Endothelial cell of umbilical vein (primary cell): ENCODE measurements at regions not wholly inside any gene's neighbourhood (a gene's known extent, or its start where the extent isn't known, plus 50 kb on each side); places are given as distances from the start of the nearest gene placed in this dataset.

Source experiments
- BruUV-seq: library from RNA; stranded (reverse); fragments of 400-500 nt; replicated peaks from 2 replicates; lab custom pipeline; 2021; lab: Mats Ljungman, UMichigan
- CTCF ChIA-PET: fragments of 300-600, 350-600 bp; sonication (Branson Sonifier 250); formaldehyde crosslinking; loops from one replicate; lab custom pipeline; 2021; ENCODE audit warnings: antibody characterized with exemption, inconsistent platforms; lab: Charles Lee
- POLR2A ChIA-PET: fragments of 300-600, 350-600 bp; sonication (Branson Sonifier 250); formaldehyde crosslinking; loops from one replicate; lab custom pipeline; 2021; ENCODE audit warnings: antibody characterized with exemption, inconsistent platforms; lab: Charles Lee
- DNase-seq: peaks from one replicate; pipeline ENCODE4 v3.0.0-alpha.2; 2011; ENCODE audit warnings: low read depth, low spot score
- FAIRE-seq: peaks from 2 replicates; lab custom pipeline; 2011; peaks lifted over from hg19 to GRCh38; lab: Jason Lieb, UNC
- H2AFZ ChIP-seq: 2 replicates; pipeline ENCODE4 v1.6.0; 2012; ENCODE audit warnings: low read depth, low read length, control low read depth, inconsistent platforms
- H3K27ac ChIP-seq: 2 replicates; pipeline ENCODE4 v1.5.1; 2011; ENCODE audit warnings: low read depth, mild to moderate bottlenecking, control low read depth, low read length, moderate library complexity; ENCODE audit not compliant: insufficient read depth
- H3K27me3 ChIP-seq, 2 experiments: 2 replicates each; pipeline versions ENCODE4 v1.6.0 to v1.6.1; 2011; ENCODE audit warnings: low read length in 2 of 2, mixed read lengths in 1 of 2; ENCODE audit not compliant: control insufficient read depth in 2 of 2, insufficient read depth in 2 of 2
- H3K36me3 ChIP-seq, 2 experiments: 2 replicates in 1 of 2; 3 replicates in 1 of 2; pipeline ENCODE4 v1.5.1; 2011; ENCODE audit warnings: low read length in 2 of 2, mild to moderate bottlenecking in 1 of 2, moderate library complexity in 1 of 2; ENCODE audit not compliant: control insufficient read depth in 2 of 2, insufficient read depth in 2 of 2; ENCODE audit errors: extremely low read depth in 1 of 2
- H3K4me1 ChIP-seq: 3 replicates; pipeline ENCODE4 v1.5.1; 2011; ENCODE audit warnings: mild to moderate bottlenecking, low read length; ENCODE audit not compliant: control insufficient read depth, insufficient read depth; ENCODE audit errors: extremely low read depth
- H3K4me2 ChIP-seq: 2 replicates; pipeline ENCODE4 v1.6.1; 2011; ENCODE audit warnings: low read length, control low read depth, mixed read lengths; ENCODE audit not compliant: insufficient read depth
- H3K4me3 ChIP-seq, 3 experiments: fragments of 200-600 bp in 1 of 3; sonication (generic), shearing (Covaris generic) in 1 of 3; replicated peaks in 1 of 3; 2 replicates each; pipeline ENCODE4 v1.5.1; 2011 to 2016; ENCODE audit warnings: control low read depth in 3 of 3, low read length in 3 of 3, mild to moderate bottlenecking in 2 of 3, inconsistent platforms in 1 of 3, low read depth in 1 of 3, moderate library complexity in 1 of 3; ENCODE audit not compliant: insufficient read depth in 1 of 3
- H3K79me2 ChIP-seq: 2 replicates; pipeline ENCODE4 v1.6.0; 2012; ENCODE audit warnings: low read length, inconsistent platforms; ENCODE audit not compliant: control insufficient read depth, insufficient read depth
- H3K9ac ChIP-seq: replicated peaks from 2 replicates; pipeline ENCODE3; 2011; ENCODE audit warnings: low read length, control low read depth; ENCODE audit not compliant: insufficient read depth; ENCODE audit errors: extremely low read depth
- H3K9me1 ChIP-seq: replicated peaks from 3 replicates; pipeline ENCODE4 v1.6.0; 2011; ENCODE audit warnings: mild to moderate bottlenecking, low read length; ENCODE audit not compliant: control insufficient read depth, insufficient read depth; ENCODE audit errors: extremely low read depth
- H3K9me3 ChIP-seq: replicated peaks from 2 replicates; pipeline ENCODE4 v1.5.1; 2012; ENCODE audit warnings: low read length, inconsistent platforms; ENCODE audit not compliant: control insufficient read depth, insufficient read depth
- H4K20me1 ChIP-seq: replicated peaks from 2 replicates; pipeline ENCODE3; 2011; ENCODE audit warnings: mild to moderate bottlenecking, low read length; ENCODE audit not compliant: control insufficient read depth, insufficient read depth; ENCODE audit errors: extremely low read depth
- CTCF ChIP-seq, 2 donors: IDR thresholded peaks; 1 replicate in 1 of 2; 2 replicates in 1 of 2; pipeline ENCODE4 v1.5.1; 2011; ENCODE audit warnings: low read length in 2 of 2, mild to moderate bottlenecking in 2 of 2, moderate library complexity in 2 of 2, control low read depth in 1 of 2, inconsistent platforms in 1 of 2, low read depth in 1 of 2; ENCODE audit not compliant: insufficient read depth in 1 of 2; ENCODE audit errors: extremely low read depth in 1 of 2
- EZH2 ChIP-seq: IDR thresholded peaks from 2 replicates; pipeline ENCODE4 v1.6.1; 2012; ENCODE audit warnings: borderline replicate concordance, low read depth, mild to moderate bottlenecking, moderate library complexity, low read length, inconsistent platforms; ENCODE audit not compliant: severe bottlenecking
- FOS ChIP-seq: IDR thresholded peaks from 2 replicates; pipeline ENCODE4 v1.6.1; 2011; ENCODE audit warnings: mild to moderate bottlenecking, low read length, moderate library complexity, borderline replicate concordance; ENCODE audit not compliant: insufficient read depth
- GATA2 ChIP-seq: IDR thresholded peaks from 2 replicates; pipeline ENCODE4 v1.7.0; 2011; ENCODE audit warnings: low read depth, mild to moderate bottlenecking, moderate library complexity, mixed read lengths, low read length; ENCODE audit not compliant: insufficient read length, insufficient read depth
- JUN ChIP-seq: IDR thresholded peaks from 2 replicates; pipeline ENCODE4 v1.6.1; 2011; ENCODE audit warnings: borderline replicate concordance, low read depth; ENCODE audit not compliant: insufficient read length, insufficient read depth
- MAX ChIP-seq: IDR thresholded peaks from 2 replicates; pipeline ENCODE4 v1.6.1; 2011; ENCODE audit not compliant: insufficient read depth, insufficient read length
- MYC ChIP-seq: IDR thresholded peaks from one replicate; pipeline ENCODE4 v1.6.1; 2011; ENCODE audit warnings: mild to moderate bottlenecking, low read depth, low read length
- POLR2A ChIP-seq: IDR thresholded peaks from 2 replicates; pipeline ENCODE4 v1.6.1; 2012; ENCODE audit warnings: low read depth, mild to moderate bottlenecking, control low read depth, low read length
- POLR2AphosphoS5 ChIP-seq: IDR thresholded peaks from 2 replicates; pipeline ENCODE4 v1.6.1; 2012; ENCODE audit warnings: low read depth, mild to moderate bottlenecking, control low read depth, low read length, moderate library complexity; ENCODE audit not compliant: insufficient read depth
- dilution Hi-C: fragments of 300-500 bp; cut with MboI; formaldehyde crosslinking; loops from one replicate; pipeline ENCODE4 v1.15.0; 2019; ENCODE audit warnings: low sequenced_read_pairs; ENCODE audit not compliant: extremely low pct_ligation_motif_present
- intact Hi-C: fragments of 100-400 bp; cut with micrococcal nuclease; formaldehyde crosslinking; loops from one replicate; pipeline ENCODE4 v1.10.0; 2022

GRCh38 chr9:134590240-134591081 is 51.1 kb upstream of the COL5A1 start:
- H4K20me1 ChIP-seq: no peaks in the 10 kb centered on the region
- H3K36me3 ChIP-seq: no peaks in the 10 kb centered on the region
- TF ChIP-seq JUN: no peak
- TF ChIP-seq FOS: no peak
- no peak for TF ChIP-seq POLR2AphosphoS5
- TF ChIP-seq CTCF (IDR thresholded peaks at IDR 0.05; ENCODE audit: extremely low read depth in 1 of 2, insufficient read depth in 1 of 2, low read depth in 1 of 2, low read length in 2 of 2): no peak
- no peak for TF ChIP-seq GATA2
- TF ChIP-seq MAX: no peak
- TF ChIP-seq POLR2A: no peak
- no peak for TF ChIP-seq MYC
- TF ChIP-seq EZH2: no peak
- no peak overlapping the region for H3K9ac ChIP-seq
- H3K9me1 ChIP-seq: no peaks in the 10 kb centered on the region
- H3K4me1 ChIP-seq: no peaks in the 10 kb centered on the region
- no peak overlapping the region for H2AFZ ChIP-seq
- no peak for DNase-seq
- ChIA-PET POLR2A (no interaction called here), CTCF (interaction anchor here (1.0 kb wide), 1 partner anchor 24 kb away, joined by 3 read pairs; no protein-coding TSS in a partner anchor)
- dilution Hi-C loops (no loop called here), intact Hi-C loops (no loop called here)
- H3K27ac ChIP-seq: no peak overlapping the region
- no peak overlapping the region for H3K4me3 ChIP-seq
- H3K4me2 ChIP-seq: no peak overlapping the region
- no peaks in the 10 kb centered on the region for H3K27me3 ChIP-seq
- FAIRE-seq: no peak
- no peaks in the 10 kb centered on the region for H3K9me3 ChIP-seq
- H3K79me2 ChIP-seq: no peaks in the 10 kb centered on the region
- no TSS peak for BruUV-seq
